Muscle of leg (tissue), 3 donors: ENCODE measurements at regions not wholly inside any gene's neighbourhood (a gene's known extent, or its start where the extent isn't known, plus 50 kb on each side); places are given as distances from the start of the nearest gene placed in this dataset.

ENCODE experiments used
- DNase-seq: peaks from one replicate; pipeline ENCODE4 v3.0.0; 2013
- H3K27ac ChIP-seq: one replicate; pipeline ENCODE4 v1.5.1; 2013; ENCODE audit warnings: mild to moderate bottlenecking, low read length, control low read depth
- H3K27me3 ChIP-seq: one replicate; pipeline ENCODE4 v1.6.1; 2013; ENCODE audit warnings: low read length; ENCODE audit not compliant: control insufficient read depth, insufficient read depth
- H3K36me3 ChIP-seq: one replicate; pipeline ENCODE4 v1.6.1; 2013; ENCODE audit warnings: low read length; ENCODE audit not compliant: control insufficient read depth, insufficient read depth
- H3K4me1 ChIP-seq: one replicate; pipeline ENCODE4 v1.6.1; 2013; ENCODE audit warnings: low read length; ENCODE audit not compliant: control insufficient read depth, insufficient read depth
- H3K4me3 ChIP-seq: one replicate; pipeline ENCODE4 v1.5.1; 2013; ENCODE audit warnings: low read length, control low read depth
- H3K9me3 ChIP-seq: replicated peaks from 2 replicates; pipeline ENCODE4 v1.6.1; 2013; ENCODE audit warnings: low read depth, low read length; ENCODE audit not compliant: control insufficient read depth
- WGBS: methylation state at CpG from one replicate; pipeline ENCODE4 v1.1.5; 2013; ENCODE audit warnings: missing lambda C conversion rate; ENCODE audit not compliant: insufficient coverage; 5-methylcytosine and 5-hydroxymethylcytosine counted together

DNA sequence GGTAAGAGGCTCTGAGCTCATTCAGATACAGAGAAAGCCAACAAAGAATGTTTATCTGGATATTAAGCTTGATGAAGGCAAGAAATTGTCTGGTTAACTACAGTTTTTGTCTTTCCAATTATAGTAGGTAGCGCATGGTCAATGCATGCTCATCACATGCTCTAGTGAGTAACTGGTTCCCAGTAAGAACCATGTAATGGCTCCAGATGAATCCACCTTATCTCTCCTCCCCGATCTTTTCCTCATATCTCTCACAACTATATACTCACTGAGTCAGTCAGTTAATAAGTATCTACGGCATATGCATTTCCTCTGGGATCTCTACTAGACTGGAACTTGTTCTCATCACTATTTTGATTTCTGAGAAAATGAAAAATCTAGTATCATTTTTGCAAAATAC is 340.7 kb upstream of the DYNLRB2 start:
- peaks cover 2% of the 10 kb centered on the region for H3K4me1 ChIP-seq
- no peak overlapping the region for H3K4me3 ChIP-seq
- no CpG with 5 or more reads among the region's 3 CpGs for WGBS
- no peaks in the 10 kb centered on the region for H3K36me3 ChIP-seq
- no peaks in the 10 kb centered on the region for H3K27me3 ChIP-seq
- H3K9me3 ChIP-seq: no peaks in the 10 kb centered on the region
- no peak for DNase-seq
- no peak overlapping the region for H3K27ac ChIP-seq

DNA sequence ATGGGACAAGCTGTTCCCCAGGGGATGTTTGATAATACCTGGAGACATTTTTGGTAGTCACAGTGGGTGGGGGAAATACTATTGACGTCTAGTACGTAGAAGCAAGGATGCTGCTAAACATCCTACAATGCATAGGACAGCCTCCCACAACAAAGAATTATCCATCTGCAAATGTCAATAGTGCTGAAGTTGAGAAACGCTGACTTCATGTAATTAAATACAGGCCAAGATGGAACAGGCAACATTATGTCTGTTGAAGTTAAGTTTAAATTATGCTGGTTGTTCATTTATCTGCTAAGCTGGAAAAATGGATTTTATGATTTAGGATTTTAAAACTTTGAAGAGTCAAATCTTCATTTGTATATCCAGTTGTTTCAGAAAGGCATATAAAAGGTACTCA is 341.2 kb upstream of the DYNLRB2 start:
- H3K4me3 ChIP-seq: no peak overlapping the region
- DNase-seq: no peak

DNA sequence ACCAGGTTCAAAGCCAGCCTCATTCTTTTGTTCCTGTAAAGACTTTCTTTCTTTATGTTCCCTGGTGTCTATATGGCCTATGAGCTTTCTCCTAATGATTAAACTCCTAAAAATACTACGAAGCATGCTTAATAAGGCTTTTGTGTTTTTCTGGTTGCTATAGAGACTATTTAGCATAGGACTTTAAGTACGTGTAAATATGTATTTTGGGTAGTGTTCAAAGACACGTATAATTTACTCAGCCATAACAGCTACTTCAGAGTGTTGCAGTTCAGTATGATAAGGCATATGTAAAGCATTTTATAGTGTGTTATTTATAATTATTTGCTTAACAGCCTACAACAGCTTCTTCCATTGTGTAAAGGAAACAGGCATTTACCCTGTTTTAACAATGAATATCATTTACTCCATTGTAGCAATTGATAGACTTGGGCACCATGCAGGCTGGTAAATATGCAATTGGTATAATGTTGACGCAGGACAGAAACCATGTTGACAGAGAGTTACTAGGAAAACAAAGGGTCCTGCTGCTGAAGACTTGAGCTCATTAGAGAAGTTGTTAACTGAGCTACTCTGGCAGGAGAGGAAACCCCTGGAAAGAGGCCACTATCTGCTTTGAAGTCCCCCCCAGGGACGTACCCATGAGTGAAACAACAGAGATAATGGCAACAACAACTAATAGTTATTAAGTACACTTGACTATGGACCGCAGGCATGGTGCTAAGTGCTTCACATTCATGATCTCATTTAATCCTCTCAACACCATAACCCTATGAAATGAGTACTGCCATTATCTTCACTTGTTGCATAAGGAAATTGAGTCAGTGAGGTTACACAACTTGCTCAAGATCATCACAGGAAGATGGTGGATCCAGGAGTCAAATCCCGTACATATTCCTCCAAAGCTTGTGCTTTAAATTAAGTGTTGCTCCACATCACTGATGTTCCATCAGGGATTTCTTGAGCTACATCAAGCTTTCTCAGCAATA is 342.2 kb upstream of the DYNLRB2 start:
- Histone ChIP-seq H3K4me1 (peaks cover 2% of the 10 kb centered on the region), H3K27me3 (no peaks in the 10 kb centered on the region), H3K9me3 (no peaks in the 10 kb centered on the region), H3K36me3 (no peaks in the 10 kb centered on the region), H3K27ac (no peak overlapping the region), H3K4me3 (no peak overlapping the region)
- 0% methylated on average over 1 of the region's 7 CpGs for WGBS
- DNase-seq: peak; percentile 54

More for the DNA sequence above, 341.2 kb upstream of the DYNLRB2 start:
- Histone ChIP-seq H3K4me1 (peaks cover 2% of the 10 kb centered on the region), H3K27me3 (no peaks in the 10 kb centered on the region), H3K9me3 (no peaks in the 10 kb centered on the region), H3K36me3 (no peaks in the 10 kb centered on the region), H3K27ac (no peak overlapping the region)
- WGBS: no CpG with 5 or more reads among the region's 3 CpGs

DNA sequence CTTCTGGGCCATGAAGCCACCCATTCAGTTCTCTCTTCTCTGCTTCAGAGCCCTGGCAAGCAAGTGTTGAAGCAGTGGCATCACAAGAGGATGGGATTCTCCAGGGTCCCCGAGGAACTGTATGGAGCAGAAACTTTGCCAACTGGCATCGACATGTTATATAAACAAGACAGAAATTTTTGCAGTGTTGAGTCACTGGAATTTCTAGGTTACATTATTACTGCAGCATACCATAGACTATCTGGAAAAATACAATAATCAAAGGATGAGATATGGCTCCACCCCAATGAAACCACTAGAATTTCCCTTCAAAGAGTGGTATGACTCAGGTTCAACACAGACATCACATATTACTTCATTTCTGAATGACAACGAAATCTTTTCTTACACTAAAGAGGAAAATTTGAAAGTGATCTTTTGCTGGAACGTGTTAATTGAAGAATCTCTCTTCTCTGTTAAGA is 343.0 kb upstream of the DYNLRB2 start:
- Histone ChIP-seq H3K9me3 (no peaks in the 10 kb centered on the region), H3K27me3 (no peaks in the 10 kb centered on the region), H3K4me1 (peaks cover 2% of the 10 kb centered on the region), H3K4me3 (no peak overlapping the region), H3K36me3 (no peaks in the 10 kb centered on the region), H3K27ac (no peak overlapping the region)
- no CpG with 5 or more reads among the region's 4 CpGs for WGBS
- peak; percentile 79 for DNase-seq

DNA sequence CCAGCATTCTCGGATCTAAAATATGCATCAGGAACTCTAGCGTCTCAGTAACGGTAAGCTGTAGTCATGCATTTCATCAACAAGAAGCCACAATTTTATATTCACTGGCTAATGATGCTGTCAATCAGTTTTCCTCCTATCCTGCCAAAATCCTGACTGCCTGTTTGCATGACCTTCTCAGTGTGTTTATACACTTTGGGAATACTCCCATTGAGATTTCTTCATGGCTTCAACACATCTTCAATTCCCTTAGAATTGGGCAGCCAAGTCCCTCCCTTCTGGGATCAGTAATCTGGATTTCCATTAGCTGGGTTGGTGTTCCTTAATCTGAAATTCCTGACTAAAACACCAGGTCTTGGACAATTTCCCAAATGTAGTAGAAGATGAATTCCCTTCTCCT is 348.9 kb upstream of the DYNLRB2 start:
- peak; percentile 8 for DNase-seq
- H3K9me3 ChIP-seq: no peaks in the 10 kb centered on the region
- H3K4me1 ChIP-seq: no peaks in the 10 kb centered on the region
- no peaks in the 10 kb centered on the region for H3K36me3 ChIP-seq
- H3K27me3 ChIP-seq: no peaks in the 10 kb centered on the region
- 87% methylated on average over 3 of the region's 3 CpGs for WGBS
- no peak overlapping the region for H3K4me3 ChIP-seq
- no peak overlapping the region for H3K27ac ChIP-seq

DNA sequence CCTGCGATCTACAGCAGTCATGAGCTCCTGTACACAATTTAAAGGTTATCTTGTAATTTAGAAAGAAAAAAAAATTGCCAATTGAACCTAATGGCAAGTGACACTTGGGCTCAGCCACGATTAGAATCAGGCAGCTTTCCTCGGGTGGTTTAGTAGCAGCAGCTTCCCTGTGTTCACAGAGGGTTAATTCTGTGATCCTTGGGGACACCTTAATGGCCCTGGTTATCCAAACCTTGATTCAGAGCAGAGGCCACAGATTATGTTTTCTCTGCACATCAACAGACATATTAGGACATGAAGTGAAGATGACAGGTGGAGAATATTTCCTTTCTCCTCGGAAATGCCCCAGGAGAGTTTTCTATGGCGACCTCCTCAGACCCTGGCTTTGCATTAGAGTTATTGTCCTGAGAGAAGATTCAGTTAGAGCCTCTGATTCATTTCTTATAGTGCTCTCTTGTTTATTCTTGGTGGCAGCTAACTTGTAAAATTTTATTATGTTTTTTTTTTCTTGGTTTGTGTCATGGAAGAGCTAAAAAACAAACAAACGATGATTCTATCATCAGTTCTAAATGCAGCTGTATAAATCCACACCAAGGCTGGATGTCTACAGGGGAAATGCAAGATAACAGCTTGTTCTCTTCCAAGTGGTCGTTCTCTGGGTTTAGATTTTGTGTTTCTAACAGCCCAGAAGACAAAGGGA is 351.2 kb upstream of the DYNLRB2 start:
- Histone ChIP-seq H3K36me3 (no peaks in the 10 kb centered on the region), H3K27me3 (no peaks in the 10 kb centered on the region), H3K9me3 (no peaks in the 10 kb centered on the region), H3K27ac (no peak overlapping the region), H3K4me3 (no peak overlapping the region), H3K4me1 (no peaks in the 10 kb centered on the region)
- DNase-seq: no peak
- WGBS: 47% methylated on average over 3 of the region's 7 CpGs

DNA sequence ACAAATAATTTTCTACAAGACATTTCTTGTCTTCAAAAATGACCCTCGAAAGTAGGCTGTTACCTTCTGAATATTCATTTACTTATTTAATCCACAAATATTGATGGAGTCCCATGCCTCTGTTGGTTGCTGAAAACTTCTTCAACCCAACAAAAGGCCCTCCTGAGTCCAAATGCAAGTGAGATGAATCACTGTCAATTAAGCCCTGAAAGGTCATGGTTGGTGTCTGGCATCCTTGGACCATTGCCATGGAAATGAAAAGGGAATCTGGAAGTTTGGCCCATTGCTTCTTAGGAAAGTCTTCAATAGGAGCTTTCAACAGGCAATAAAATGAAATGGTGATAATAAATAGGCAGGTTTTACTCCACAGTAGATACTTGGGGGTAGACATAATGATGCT is 364.7 kb upstream of the DYNLRB2 start:
- Histone ChIP-seq H3K27me3 (no peaks in the 10 kb centered on the region), H3K4me3 (no peak overlapping the region), H3K27ac (no peak overlapping the region), H3K36me3 (no peaks in the 10 kb centered on the region), H3K4me1 (no peaks in the 10 kb centered on the region), H3K9me3 (no peaks in the 10 kb centered on the region)
- DNase-seq: no peak
- WGBS: no CpG with 5 or more reads among the region's 1 CpG

DNA sequence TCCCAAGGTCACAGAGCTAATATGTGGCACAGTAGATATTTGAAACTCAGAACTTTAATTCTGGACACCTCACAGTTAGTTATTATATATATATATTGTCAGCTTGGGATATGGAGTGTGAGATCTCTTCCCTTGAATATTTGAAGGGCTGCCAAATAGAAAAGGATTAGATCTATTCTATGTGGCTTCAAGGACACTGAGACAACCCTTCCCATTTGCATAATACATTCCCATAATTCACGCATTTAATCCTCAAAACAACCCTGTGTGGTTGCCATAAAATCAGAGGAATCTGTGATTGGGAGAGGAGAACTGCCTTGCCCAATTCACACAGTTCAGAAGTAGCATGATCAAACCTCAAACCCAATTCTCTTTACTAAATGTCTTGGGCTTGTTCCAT is 365.8 kb upstream of the DYNLRB2 start:
- Histone ChIP-seq H3K4me1 (no peaks in the 10 kb centered on the region), H3K36me3 (no peaks in the 10 kb centered on the region), H3K27ac (no peak overlapping the region)

DNA sequence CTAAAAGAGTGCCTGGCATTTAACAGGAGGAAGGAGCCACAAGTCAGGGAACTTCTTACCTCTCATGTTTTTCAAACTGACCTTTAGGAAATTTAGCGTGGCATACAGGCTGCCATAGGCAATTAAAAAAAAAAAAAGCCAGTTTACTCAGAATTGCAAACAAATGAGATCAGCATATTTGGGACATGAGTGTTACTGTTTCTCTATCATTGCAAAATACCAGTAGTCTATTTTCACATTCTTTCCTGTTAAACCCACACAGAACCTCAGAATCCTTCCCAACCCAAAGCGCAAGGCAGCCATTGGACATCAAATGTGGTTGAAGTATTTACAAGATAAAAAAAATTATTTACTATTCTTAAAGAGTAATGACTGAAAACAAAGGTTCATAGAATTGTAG is 366.4 kb upstream of the DYNLRB2 start:
- no CpG with 5 or more reads among the region's 2 CpGs for WGBS
- Histone ChIP-seq H3K36me3 (no peaks in the 10 kb centered on the region), H3K4me1 (no peaks in the 10 kb centered on the region), H3K27ac (no peak overlapping the region), H3K4me3 (no peak overlapping the region), H3K27me3 (no peaks in the 10 kb centered on the region), H3K9me3 (no peaks in the 10 kb centered on the region)
- DNase-seq: no peak

More for the DNA sequence above, 365.8 kb upstream of the DYNLRB2 start:
- DNase-seq: no peak
- Histone ChIP-seq H3K27me3 (no peaks in the 10 kb centered on the region), H3K9me3 (no peaks in the 10 kb centered on the region), H3K4me3 (no peak overlapping the region)
- WGBS: no CpG with 5 or more reads among the region's 1 CpG

DNA sequence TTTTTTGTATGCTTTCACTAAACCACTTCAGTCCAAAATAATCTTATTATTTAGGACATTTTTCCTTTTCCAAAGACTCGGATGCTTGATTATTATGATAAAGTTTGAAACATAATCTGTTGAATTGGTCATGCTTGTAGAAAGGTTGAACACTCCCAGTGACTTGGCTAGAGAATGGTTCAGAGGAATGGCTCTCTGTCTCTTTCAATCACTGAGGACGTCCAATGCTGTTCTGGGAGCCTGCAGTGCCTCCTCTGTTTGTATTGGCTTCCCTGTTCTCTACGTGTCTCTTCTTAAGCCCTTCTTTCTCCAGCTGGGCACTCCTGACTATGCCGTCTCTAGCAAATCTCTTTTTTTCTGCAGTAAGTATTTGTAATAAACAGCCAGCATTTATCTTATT is 369.0 kb upstream of the DYNLRB2 start:
- DNase-seq: no peak
- Histone ChIP-seq H3K27ac (no peak overlapping the region), H3K4me1 (no peaks in the 10 kb centered on the region), H3K27me3 (no peaks in the 10 kb centered on the region), H3K36me3 (no peaks in the 10 kb centered on the region), H3K4me3 (no peak overlapping the region), H3K9me3 (no peaks in the 10 kb centered on the region)
- WGBS: 63% methylated on average over 1 of the region's 4 CpGs
